ENCODE measurements at regions not wholly inside any gene's neighbourhood (a gene's known extent, or its start where the extent isn't known, plus 50 kb on each side); places are given as distances from the start of the nearest gene placed in this dataset.

DNA sequence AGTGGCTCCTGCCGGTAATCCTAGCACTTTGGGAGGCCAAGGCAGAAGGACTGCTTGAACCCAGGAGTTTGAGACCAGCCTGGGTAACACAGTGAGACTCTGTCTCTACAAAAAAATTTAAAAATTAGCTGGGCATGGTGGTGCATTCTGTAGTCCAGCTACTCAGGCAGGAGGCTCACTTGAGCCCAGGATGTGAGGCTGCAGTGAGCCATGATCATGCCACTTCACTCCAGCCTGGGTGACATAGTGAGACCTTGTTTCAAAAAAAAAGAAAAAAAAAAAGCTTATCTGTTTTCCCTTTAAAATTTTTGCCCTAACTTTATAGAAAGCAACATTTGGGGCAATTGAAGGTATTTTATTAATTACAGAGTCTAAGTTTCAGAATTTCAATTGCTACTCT lies 486.0 kb downstream of the BCAT1 start:
- no peak for DNase-seq

- DNase-seq = no peak
Observed at GRCh38 chr12:24460506-24460905, 488.4 kb downstream of the BCAT1 start.

DNA sequence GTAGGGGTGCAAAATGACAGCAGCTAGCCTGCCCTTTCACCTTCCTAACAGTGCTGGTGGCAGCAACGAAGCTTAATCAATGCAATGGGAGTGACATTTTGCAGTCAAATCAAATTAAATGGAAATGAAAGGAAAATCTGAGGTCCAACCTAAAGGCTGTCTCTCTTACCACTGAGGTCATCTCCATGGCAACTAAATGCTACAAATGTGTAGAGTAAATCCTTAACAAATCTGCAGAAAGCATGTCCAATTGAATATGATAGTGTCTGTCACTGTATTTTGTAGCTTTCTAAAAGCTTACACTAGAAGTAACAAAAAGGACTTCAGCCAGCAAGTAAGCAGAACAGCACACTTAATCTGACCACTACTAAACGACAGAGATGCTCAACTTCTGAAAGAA lies 488.8 kb downstream of the BCAT1 start:
- no peak for DNase-seq

DNA sequence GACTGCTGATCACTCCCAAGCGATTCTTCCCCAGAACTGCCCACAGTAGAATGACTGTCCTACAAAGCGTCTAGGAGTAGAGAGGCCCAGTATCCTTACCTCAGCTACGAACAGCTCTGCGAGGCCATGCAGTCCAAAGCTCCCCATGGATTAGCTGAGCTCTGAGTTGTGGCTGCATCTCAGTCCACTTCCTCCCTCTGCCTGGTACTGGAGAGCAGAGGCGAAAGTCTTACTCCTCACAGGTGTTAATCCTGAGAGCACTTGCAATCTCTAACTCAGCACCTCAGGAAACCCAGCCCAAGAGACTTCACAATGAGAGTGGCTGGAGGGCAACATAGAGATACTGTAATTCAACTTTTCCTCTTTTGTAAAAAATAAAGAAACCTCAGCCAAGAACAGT lies 493.1 kb downstream of the BCAT1 start:
- DNase-seq = no peak

GRCh38 chr12:24447678-24448077 lies 498.2 kb upstream of the SOX5 start:
- DNase-seq = no peak

- DNase-seq = no peak
Observed at GRCh38 chr12:24446287-24446686, 496.8 kb upstream of the SOX5 start.

GRCh38 chr12:24444634-24445033 lies 495.2 kb upstream of the SOX5 start:
- DNase-seq = no peak

- no peak for DNase-seq
Observed at GRCh38 chr12:24441458-24441857, 492.0 kb upstream of the SOX5 start.

DNA sequence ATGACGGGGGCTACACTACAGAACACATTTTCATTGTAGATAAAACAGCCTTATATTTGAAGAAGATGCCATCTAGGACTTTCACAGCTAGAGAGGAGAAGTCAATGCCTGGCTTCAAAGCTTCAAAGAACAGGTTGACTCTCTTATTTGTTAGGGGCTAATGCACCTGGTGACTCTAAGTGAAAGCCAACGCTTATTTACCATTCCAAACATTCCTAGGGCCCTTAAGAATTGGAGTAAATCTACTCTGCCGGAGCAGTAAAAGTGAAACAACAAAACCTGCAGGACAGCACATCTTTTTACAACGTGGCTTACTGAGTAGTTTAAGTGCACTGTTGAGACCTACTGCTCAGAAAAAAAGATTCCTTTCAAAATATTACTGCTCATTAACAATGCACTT lies 487.2 kb upstream of the SOX5 start:
- DNase-seq = no peak

- DNase-seq = no peak
Observed at GRCh38 chr12:24431872-24432271, 482.4 kb upstream of the SOX5 start.

DNA sequence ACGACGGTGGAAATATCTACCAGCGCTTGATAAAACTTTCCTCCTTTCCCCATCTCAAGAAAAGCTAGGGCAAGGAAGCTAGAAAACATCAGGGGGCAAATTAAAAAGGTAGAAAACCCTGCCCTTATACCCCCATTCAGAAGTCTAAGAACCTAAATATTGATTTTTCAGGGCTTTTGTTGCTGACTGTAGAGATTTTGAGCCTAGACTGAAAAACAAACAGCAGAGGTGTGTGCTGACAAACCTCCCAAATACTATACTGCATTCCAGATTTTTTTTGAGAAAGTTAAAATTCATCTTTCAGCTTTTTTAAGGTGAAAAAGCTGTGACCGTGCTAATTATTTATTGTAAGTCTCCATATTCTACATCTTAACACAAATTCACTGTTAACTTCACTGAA lies 478.3 kb upstream of the SOX5 start:
- DNase-seq = no peak

- DNase-seq = no peak
Observed at GRCh38 chr12:24425601-24425970, 476.1 kb upstream of the SOX5 start.

DNA sequence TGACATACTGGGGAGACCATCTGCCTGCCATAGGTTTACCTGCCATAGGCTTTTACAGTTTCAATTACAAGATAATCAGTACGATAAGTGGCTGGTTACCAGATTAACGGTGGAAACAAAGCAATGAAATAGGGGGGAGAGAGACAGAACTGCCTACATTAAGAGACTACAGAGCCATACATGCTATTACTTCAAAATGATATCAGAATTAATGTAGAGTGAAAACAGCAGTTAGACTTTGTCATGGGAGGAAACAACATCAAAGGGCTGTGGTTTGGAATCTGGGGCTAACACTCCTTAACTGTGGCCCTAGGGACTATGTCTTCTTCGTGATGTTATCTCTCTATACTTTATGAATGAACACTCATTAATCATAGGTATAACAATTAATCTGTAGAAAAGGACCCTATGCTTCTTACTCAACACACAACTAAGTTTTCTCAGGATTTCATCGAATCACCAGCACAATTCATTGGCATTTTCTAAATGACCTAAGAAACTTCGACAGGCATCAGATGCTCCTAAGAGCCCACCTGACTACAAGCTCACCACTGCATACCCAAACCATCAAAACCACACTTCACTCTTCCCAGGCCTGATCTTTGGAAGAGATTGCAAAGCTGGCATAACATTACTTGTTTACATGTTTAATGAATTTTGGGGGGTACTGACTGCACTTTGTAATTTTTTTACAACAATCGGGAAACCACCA lies 475.6 kb upstream of the SOX5 start:
- no peak for DNase-seq

GRCh38 chr12:24424376-24424775 lies 474.9 kb upstream of the SOX5 start:
- DNase-seq = no peak

- DNase-seq = no peak
Observed at GRCh38 chr12:24423611-24424010, 474.1 kb upstream of the SOX5 start.

DNA sequence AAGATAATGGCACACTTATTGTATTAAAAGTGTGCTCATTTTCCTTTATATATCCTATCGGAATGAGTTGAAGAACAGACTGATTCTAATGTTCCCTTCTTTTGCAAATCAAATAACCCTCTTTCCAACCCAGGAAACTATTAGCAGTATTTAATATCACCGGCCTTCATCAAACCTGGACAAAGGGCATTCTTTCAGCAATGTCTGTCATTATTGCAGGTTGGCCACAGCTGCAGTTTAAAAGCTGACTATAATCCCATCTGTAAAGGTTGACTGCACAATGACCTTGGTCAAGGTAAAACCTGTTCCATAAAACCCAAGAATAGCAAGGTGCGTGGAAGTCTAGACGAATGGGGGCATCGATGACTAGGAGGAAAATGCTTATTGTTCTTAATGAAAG lies 472.3 kb upstream of the SOX5 start:
- no peak for DNase-seq

- DNase-seq = no peak
Observed at GRCh38 chr12:24418157-24418556, 468.7 kb upstream of the SOX5 start.

DNA sequence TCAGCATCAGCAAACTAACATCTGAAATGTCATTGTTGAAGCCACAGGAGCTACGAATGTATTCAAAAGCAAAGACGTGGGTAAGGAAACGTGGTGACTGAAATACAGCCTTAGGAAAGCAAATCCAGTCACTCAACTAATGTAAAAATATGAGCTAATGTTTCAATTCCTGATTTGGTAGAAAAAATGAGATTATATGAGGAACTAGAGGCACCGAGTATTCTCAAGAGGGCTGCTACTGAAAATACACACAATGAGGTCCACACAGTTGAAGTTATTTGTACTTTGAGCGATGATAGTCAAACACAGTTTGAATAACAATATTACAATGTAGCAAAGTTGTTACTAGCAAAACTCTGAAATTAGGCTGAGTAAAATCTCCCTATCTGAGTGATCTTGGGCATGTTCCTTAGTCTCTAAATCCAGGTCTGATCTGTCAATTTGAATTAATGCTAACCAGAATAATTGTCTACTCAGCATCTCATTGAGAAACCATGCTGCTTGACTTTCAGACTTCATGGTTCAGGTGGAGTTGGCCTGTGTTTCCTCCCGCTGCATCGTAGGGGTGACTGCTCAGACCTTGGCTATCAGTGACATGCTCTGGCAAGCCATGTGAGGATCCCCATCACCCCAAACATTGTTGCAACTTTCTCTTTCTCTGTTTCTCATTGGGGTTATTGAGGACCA lies 467.1 kb upstream of the SOX5 start:
- DNase-seq = peak; percentile 13

- DNase-seq = no peak
Observed at GRCh38 chr12:24415934-24416333, 466.5 kb upstream of the SOX5 start.

- peak; percentile 38 for DNase-seq
Observed at GRCh38 chr12:24414480-24414879, 465.0 kb upstream of the SOX5 start.

GRCh38 chr12:24411948-24412347 lies 462.5 kb upstream of the SOX5 start:
- DNase-seq = no peak

GRCh38 chr12:24409868-24410267 lies 460.4 kb upstream of the SOX5 start:
- no peak for DNase-seq

GRCh38 chr12:24408305-24408704 lies 458.8 kb upstream of the SOX5 start:
- no peak for DNase-seq

- no peak for DNase-seq
Observed at GRCh38 chr12:24407884-24408283, 458.4 kb upstream of the SOX5 start.
